NCI-H345 treated with DMSO at 0.1 percent for 48 hours (cell line): ENCODE measurements at regions not wholly inside any gene's neighbourhood (a gene's known extent, or its start where the extent isn't known, plus 50 kb on each side); places are given as distances from the start of the nearest gene placed in this dataset.
"Not testable (repeated sequence)": the region's sequence is repeated elsewhere in the genome, so short reads cannot be mapped to it uniquely, and the experiment has no call there.

Source experiments
- DNase-seq: peaks from one replicate; lab custom pipeline; 2025; ENCODE audit not compliant: unreplicated experiment; lab: John Stamatoyannopoulos, UW

GRCh38 chr1:101366513-101367215 is 129.8 kb downstream of the S1PR1 start:
- DNase-seq = no peak

DNA sequence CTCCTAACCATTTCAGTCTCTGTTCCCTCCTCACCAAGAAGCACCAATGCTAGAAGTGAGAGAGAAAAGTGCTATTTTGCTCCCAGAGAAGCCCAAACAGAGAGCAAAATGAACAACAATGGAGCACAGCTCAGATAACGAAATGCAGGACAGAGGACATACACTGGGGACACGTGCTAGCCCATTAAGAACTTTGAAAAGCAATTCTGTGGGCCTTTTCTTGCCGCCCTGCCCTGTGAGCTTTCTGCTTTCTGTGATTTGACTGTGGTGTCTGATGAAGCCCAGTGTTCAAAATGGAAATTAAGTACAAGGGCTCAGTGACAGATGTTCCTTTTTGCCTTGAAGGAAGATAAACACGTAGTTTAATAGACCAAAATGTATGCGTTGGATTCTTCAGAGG is 130.8 kb downstream of the S1PR1 start:
- no peak for DNase-seq

- DNase-seq = no peak
These were observed 133.7 kb downstream of the S1PR1 start for GRCh38 chr1:101370488-101370887.

DNA sequence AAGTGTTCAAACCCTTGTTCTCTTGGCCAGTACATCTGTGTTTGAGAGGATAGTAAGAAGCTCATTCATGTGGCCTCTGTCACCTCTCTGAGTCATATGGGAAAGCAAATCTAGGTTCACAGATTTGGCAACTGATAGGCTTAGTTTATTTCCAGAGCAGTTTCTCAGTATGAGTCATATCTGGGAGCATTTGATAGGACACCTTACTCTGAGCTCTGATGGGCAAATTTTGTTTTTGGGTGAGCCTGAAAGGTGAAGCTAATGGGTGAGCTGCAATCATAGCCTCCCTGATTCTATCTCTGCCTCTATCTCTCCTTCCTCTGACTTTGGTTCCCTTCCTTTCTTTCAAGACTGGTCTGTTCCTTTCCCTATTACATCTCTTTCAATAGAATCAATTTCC is 134.4 kb downstream of the S1PR1 start:
- no peak for DNase-seq

GRCh38 chr1:101373570-101373969 is 136.8 kb downstream of the S1PR1 start:
- no peak for DNase-seq

DNA sequence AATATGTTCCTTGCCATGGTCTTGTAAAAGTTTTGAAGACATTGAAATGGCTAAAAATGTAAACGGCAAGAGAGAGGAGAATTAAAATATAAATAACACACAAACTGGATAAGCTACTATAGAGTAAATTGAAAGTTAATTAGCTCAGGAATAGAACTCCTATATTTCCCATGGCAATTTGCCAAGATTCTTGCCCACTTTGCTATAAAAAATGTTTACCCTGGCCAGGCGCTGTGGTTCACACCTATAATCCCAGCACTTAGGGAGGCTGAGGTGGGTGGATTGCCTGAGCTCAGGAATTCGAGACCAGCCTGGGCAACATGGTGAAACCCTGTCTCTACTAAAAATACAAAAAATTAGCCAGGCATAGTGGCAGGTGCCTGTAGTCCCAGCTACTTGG is 138.6 kb downstream of the S1PR1 start:
- DNase-seq = not testable (repeated sequence)

DNA sequence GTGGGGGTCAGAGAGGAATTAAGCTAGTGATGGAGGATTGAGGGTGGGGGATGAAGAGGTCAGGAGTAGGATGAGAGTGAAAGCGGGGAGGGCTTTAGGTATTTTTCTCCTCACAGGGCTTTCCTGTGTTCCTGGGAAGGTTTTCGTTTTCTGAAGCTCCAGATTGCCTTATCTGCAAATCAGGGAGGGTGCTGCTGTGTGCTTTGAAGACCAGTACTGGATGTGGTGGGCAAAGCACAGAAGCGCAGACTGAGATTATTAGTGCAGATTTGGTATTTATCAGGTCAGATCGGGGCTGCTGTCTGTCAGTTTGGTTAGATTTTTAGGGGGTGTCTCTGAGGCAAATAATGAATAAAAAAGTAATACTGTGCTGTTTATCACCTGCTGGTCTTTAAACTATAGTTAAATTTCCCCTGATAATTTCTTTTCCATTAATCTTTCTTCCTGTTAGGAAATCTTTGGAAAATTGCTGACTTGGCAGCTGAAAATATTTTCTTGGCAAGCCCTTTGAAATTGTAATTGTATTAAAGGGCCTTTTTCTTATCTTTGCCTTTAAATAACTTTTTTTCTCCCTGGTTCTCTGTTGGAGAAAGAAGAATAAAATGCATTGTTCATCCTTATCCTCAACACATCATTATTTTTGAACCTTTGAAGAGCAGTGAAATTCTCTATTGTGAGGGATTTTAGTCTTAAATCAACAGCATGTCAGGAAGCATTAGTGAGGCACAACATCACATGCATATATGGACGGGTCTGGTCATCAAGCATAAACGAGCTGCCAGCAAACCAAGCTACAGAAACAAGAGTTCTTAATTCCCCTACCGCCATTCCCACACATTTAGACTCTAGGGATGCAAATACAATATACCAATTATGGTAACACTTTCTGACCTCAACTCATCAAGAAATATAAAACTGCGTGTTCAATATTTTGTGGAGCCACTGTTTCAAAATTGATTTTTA is 139.6 kb downstream of the S1PR1 start:
- DNase-seq = no peak

- no peak for DNase-seq
These were observed 140.4 kb downstream of the S1PR1 start for GRCh38 chr1:101377084-101377835.

DNA sequence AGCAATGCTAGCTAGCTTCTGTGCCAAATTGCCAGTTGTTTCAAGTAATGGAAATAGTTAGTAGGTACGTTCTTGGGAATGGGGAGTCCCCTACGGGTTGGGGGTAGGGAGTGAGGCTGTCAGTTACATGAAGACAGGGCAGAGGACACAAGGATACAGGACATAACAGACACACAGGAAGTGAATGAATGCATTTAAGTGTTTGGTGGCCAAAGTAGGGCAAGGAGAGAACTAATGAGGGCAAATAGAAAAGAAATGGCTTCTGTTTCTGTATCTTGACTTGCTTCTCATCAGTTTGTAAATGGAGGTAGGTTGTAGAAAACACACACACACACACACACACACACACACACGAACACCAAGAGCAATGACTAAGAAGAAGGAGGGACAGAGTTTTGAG is 142.2 kb downstream of the S1PR1 start:
- no peak for DNase-seq

DNA sequence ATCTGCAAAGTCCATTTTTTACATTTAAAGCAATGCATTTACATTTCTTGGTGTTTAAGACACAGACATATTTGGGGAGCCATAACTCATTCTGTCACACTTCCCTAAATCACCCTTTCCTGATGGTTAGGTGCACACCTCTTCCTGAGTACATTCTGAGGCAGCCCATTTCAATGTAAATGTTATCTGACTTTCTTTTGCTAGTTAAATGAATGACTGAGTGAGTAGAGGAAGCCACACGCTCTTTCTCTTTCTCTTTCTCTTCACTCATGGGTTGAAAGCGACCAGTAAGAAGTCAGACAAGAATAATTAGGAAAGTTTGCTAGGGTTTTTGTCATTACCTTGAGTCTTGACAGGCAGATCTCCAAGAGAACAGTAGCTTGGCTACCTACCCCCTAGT is 143.1 kb downstream of the S1PR1 start:
- DNase-seq = no peak

- no peak for DNase-seq
These were observed 145.3 kb downstream of the S1PR1 start for GRCh38 chr1:101382135-101382534.

DNA sequence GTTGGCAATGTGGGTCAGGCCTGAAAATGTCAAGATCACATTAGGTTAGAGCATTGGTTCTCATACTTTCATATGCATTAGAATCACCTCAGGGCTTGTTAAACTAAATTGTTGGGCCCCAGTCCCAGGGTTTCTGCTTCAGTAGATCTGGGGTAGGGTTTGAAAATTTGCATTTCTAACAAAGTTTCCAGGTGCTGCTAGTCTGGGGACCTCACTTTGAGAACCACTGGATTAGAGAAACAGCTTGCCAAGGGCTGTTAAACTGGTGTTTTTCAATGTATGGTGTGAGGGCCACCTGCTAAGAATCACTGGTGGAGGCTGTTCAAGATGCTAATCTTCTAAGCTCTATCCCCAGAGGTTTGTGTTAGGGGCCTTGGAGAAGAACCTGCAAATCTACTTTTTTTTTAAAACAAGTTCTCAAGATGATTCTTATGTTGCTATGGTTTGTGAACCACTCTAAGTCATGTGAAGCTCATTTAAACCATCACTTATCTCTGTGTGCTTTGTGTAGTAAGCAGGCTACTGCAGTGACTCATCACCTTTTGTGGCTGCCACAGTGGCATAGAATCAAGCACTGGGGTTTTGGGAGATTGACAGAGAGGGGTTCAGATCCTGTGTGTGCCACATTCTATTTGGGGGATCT is 152.2 kb downstream of the S1PR1 start:
- no peak for DNase-seq

GRCh38 chr1:101389547-101389929 is 152.7 kb downstream of the S1PR1 start:
- no peak for DNase-seq

DNA sequence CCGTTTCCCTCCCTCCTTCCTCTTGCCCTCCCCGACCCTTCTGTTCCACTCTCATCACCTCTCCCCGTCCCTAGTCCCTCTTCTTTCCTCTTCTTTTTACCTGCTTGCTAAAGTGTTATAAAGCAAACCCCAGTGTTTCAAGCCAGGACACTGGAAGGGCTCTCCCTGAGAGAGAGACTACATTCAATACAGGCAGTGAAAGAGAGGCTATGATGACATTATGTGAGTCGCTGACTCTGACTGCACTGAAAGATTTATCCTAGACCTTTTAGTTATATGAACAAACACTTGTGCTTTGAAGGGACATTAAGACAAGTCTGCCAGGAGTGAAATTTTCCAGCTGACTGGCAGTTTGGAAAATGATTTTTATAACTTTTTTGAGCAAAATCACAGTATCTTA is 155.7 kb downstream of the S1PR1 start:
- DNase-seq = no peak

DNA sequence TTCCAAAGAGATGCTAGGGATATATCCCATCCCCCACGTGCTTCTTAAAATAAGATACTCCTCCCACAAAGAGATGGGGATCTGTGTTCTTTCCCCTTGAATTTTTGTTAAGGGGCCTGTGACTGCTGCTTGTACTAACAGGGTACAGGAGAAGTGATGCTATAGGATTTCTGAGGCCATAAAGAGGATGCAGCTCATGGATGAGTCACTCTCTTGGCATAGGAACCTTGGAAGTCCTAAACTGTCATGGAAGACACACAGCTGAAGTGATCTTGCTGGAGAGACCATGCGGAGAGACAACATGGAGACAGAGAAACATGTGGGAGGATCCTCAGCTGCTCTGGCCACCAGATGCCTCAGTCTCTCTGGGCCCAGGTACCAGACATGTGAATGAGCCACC is 157.2 kb downstream of the S1PR1 start:
- no peak for DNase-seq

DNA sequence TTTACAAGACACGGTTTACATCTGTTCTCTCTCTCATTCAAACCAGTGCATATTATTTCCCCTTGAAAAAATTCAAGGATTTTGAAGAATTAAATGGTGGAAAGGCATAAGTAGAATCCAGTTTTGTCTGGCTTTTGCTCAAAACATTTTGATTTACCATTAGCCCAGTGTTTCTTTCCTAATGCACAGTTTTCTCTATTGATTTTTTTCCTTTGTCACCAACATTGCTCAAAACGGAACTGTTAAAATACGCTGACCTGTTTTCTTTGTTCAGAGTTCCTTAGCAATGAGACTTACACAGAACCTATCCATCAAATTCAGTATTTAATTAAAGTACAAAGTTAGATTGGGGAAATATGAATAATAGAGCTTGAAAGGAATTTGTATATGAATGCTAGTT is 162.4 kb downstream of the S1PR1 start:
- no peak for DNase-seq

DNA sequence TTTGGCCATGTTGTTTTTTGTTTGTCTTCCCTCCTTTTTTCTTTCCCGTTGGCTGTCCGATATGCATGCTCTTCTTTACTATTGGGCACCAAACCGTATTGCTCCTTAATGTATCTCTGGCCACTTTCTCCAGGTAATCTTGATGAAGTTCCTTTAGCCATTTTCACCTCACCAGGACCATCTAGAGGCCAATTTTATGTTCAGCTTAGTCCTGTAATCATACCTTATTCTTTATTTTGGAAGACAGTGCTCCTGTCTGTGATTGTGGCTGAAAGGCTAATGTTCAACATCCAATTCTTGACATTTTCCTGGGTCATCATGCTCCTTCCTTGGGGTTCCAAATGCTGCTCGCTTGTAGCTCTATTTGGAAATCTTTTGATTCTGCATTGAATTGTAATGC is 169.5 kb downstream of the S1PR1 start:
- no peak for DNase-seq

- DNase-seq = no peak
These were observed 169.9 kb downstream of the S1PR1 start for GRCh38 chr1:101406681-101407080.

- DNase-seq = no peak
These were observed 170.8 kb downstream of the S1PR1 start for GRCh38 chr1:101407505-101408211.

DNA sequence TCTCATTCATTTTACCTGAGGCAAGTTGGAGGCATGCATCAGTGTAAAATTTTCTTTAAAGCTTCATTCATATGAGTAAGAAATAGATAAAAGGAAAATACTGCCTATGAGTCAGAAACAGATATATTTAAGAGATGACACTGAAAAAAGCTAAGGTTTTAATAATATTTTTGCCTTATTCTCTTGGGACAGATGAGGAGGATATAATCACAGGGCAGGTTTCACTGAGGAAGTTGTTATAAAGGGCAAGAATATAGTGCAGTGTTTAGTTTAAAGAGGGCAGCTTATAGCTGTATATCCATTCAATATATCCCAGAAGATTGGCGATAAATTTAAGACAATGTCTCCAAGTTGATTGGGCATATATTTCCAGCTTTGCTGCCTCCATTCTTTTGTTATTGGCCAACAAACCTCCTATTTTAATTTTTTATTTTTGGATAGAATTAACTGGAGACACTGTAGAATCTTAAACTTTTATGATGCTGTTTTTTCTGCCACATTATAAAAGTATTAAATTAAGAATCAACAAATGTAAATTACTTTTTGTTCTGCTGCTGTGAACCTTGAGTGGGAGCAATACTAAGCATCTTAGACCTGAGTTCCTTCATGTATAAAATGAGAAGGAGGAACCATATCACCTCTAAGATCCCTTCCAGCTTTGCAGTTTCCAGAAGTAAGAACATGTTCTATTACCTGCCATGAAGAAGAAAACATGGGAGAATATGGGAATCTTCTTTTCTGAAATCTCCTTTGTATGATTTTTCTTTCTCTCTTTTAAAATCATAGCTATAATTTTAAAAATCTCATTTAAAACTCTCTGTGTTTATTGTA is 171.6 kb downstream of the S1PR1 start:
- no peak for DNase-seq
